IgD-negative memory B cell (primary cell): ENCODE measurements at regions not wholly inside any gene's neighbourhood (a gene's known extent, or its start where the extent isn't known, plus 50 kb on each side); places are given as distances from the start of the nearest gene placed in this dataset.
A peak's percentile ranks its signal among the peaks of the same experiment; 100 is the strongest.

Experiments used
- H3K27ac Mint-ChIP-seq, 3 donors: one replicate each; pipeline ENCODE4 v1.8.0; 2020 to 2022; ENCODE audit warnings: mild to moderate bottlenecking in 3 of 3, mixed read lengths in 3 of 3, moderate library complexity in 1 of 3
- H3K27me3 Mint-ChIP-seq: one replicate; pipeline ENCODE4 v1.8.0; 2021; ENCODE audit warnings: mixed read lengths
- H3K36me3 Mint-ChIP-seq: one replicate; pipeline ENCODE4 v1.8.0; 2020; ENCODE audit warnings: mild to moderate bottlenecking, mixed read lengths
- H3K4me1 Mint-ChIP-seq, 3 donors: one replicate each; pipeline ENCODE4 v1.8.0; 2020 to 2022; ENCODE audit warnings: mixed read lengths in 3 of 3, mild to moderate bottlenecking in 1 of 3
- H3K4me3 Mint-ChIP-seq, 4 donors: one replicate each; pipeline ENCODE4 v1.8.0; 2020 to 2022; ENCODE audit warnings: mild to moderate bottlenecking in 4 of 4, mixed read lengths in 4 of 4, moderate library complexity in 3 of 4
- H3K9me3 Mint-ChIP-seq, 3 donors: one replicate each; pipeline ENCODE4 v1.8.0; 2020 to 2021; ENCODE audit warnings: mixed read lengths in 3 of 3, mild to moderate bottlenecking in 1 of 3

DNA sequence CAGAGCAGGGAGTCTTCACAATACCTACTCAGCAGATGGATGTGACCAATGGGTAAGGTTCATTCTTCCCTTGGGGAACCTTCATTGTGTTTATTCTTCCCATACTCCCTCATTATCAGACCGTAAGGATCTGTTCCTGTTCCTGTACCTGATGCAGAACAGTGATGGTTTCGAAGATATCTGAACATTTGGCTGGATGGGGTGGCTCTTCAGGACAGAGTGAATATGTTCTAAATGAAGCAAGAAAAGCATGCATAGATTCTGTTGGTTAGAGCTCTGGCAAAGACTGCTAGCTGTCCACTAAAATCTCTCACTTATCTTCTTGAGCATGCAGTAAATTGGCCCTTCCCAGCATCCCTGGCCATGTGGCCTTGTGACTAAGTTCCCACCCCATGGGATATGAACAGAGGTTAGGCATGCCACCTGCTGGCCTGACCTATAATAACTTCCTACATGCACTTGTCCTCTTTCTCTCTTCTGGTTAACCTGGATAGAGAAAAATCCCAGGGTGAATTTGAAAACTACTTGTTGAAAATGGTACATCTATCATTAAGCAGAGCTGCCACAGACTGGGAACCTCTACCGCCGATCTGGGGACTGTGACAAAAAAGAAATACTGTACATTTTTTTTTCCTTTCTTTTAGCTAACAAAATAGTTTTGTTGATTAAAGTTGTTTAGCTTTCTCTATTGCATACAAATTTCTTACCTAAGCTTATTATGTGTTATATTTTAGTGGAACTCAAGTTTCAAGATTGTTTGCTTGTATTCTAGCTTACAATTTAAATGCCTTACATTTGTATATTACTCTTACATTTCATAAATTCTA is 60.0 kb upstream of the BANK1 start:
- Mint-ChIP-seq H3K36me3 (peaks cover 2% of the 10 kb centered on the region), H3K4me1 (peaks cover 17 to 28% (median 18%) of the 10 kb centered on the region in 3 donors), H3K27me3 (no peaks in the 10 kb centered on the region), H3K9me3 (no peaks in the 10 kb centered on the region), H3K4me3 (no peak overlapping the region), H3K27ac (peak overlapping the region in 1 of 3 donors; percentile 68)

DNA sequence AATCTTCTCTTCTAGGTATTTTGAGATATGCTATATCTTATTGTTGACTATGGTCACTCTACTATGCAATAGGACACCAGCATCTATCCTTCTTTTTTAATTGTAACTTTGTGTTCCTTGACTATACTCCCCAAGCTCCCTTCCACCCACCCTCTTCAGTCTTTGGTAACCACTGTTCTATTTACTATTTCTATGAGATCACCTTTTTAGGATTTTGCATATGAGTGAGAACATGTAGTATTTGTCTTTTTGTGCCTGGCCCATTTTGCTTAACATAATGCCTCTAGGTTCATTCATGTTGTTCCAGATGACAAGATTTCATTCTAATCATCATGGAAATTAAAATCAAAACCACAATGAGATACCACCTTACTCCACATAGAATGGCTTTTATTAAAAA is 63.3 kb upstream of the BANK1 start:
- H3K4me3 Mint-ChIP-seq = no peak overlapping the region
- no peak overlapping the region for H3K27ac Mint-ChIP-seq
- no peaks in the 10 kb centered on the region for H3K9me3 Mint-ChIP-seq
- H3K4me1 Mint-ChIP-seq = peaks cover 21 to 33% (median 24%) of the 10 kb centered on the region in 3 donors
- H3K27me3 Mint-ChIP-seq = no peaks in the 10 kb centered on the region
- peaks cover 2% of the 10 kb centered on the region for H3K36me3 Mint-ChIP-seq

DNA sequence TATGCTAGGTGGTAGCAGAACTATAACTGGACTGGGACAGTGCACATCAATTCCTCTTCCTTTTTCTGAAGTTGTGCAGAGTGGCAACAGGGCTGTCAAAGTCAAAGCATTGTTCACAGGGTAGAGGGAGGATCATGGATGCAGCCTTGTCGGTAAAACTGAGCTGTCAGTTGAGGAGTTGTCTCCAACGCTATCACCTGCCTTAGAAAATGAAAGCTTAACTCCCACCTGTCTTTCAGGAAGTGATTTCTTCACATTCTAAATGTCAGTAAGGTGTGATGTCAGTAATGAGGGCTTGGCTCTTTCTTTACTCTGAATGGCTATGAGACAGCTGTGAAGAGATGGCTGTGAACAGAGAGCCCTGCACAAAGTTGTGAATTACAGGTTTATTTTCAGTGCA is 66.4 kb upstream of the BANK1 start:
- Mint-ChIP-seq H3K36me3 (peaks cover 4% of the 10 kb centered on the region), H3K9me3 (peaks cover 0 to 3% (median 0%) of the 10 kb centered on the region in 3 donors), H3K27ac (peak overlapping the region in 1 of 3 donors; percentile 86), H3K27me3 (no peaks in the 10 kb centered on the region), H3K4me1 (peaks cover 22% of the 10 kb centered on the region in 3 donors), H3K4me3 (peak overlapping the region in 3 of 4 donors; percentile 51 to 86 (median 72))

DNA sequence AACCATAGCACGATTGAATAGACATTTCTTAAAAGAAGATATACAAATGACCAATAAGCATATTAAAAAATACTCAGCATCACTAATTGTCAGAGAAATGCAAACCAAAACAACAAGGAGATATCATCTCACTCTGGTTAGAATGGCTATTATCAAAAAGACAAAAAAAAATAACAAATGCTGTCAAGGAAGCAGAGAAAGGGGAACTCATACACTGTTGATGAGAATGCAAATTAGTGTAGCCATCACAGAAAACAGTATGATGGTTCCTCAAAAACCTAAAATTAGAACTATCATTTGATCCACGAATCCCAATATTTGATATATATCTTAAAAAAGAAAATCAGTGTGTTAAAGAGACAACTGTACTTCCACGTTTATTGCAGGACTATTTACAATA is 71.7 kb upstream of the BANK1 start:
- Mint-ChIP-seq H3K27me3 (no peaks in the 10 kb centered on the region), H3K36me3 (peaks cover 2% of the 10 kb centered on the region), H3K4me3 (peak overlapping the region in 1 of 4 donors; percentile 68), H3K4me1 (peaks cover 11 to 23% (median 15%) of the 10 kb centered on the region in 3 donors), H3K9me3 (peaks cover 7 to 30% (median 17%) of the 10 kb centered on the region in 3 donors), H3K27ac (peak overlapping the region in 2 of 3 donors; percentile 16 to 50)

DNA sequence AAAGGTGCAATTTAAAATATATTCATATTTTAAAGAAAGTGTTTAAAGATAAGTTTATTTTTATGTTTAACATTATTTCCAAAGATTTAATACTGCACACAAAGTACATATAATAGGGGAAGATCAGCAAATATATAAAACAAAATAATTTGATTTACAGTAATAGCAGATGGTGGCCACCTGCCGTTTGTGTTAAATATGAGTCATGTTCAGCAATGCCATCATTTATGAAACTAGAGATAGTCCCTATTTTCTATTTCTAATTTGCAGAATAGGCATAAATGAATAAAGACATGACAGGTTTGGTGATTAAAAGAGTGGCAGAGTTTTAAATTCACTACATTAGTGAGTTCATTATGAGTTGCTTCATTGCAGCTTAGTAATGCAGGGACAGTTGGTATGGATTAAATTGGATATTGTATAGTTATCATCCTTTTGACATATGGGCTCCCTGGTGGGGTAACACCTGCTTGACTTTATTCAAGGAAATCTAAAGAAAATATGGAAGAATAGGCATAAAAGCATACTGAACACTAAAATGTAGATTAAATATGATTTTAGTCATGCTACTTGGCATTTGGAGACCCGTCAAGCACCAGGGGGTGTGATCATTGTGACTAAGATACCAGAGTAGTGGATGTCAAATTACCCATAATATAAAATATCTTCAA is 78.8 kb upstream of the BANK1 start:
- no peak overlapping the region for H3K4me3 Mint-ChIP-seq
- H3K27ac Mint-ChIP-seq = no peak overlapping the region
- H3K9me3 Mint-ChIP-seq = peaks cover 4 to 6% (median 6%) of the 10 kb centered on the region in 3 donors
- no peaks in the 10 kb centered on the region for H3K36me3 Mint-ChIP-seq
- H3K27me3 Mint-ChIP-seq = no peaks in the 10 kb centered on the region
- peaks cover 3 to 4% (median 3%) of the 10 kb centered on the region in 3 donors for H3K4me1 Mint-ChIP-seq

DNA sequence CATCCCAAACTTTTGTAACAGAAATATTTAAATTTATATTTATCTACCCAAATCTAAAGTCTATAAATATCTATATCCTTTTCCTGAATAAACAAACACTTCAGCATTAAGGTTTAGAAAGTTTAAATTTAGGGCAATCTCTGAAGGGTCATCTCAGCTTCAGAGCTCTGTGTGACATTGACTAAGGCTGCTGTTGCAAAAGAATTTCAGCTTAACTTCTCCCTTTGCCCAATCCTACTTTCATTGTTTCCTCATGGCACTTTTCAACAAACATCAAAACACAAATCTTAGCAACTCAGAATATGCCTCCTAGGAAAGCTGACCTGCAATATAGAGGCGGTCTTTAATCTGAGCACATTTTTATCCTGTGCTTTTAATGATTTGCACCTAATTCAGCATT is 79.7 kb upstream of the BANK1 start:
- no peaks in the 10 kb centered on the region for H3K36me3 Mint-ChIP-seq
- H3K27me3 Mint-ChIP-seq = no peaks in the 10 kb centered on the region
- H3K27ac Mint-ChIP-seq = no peak overlapping the region
- H3K4me3 Mint-ChIP-seq = no peak overlapping the region
- peaks cover under 1 to 3% (median 1%) of the 10 kb centered on the region in 3 donors for H3K4me1 Mint-ChIP-seq
- peaks cover 5 to 9% (median 6%) of the 10 kb centered on the region in 3 donors for H3K9me3 Mint-ChIP-seq

DNA sequence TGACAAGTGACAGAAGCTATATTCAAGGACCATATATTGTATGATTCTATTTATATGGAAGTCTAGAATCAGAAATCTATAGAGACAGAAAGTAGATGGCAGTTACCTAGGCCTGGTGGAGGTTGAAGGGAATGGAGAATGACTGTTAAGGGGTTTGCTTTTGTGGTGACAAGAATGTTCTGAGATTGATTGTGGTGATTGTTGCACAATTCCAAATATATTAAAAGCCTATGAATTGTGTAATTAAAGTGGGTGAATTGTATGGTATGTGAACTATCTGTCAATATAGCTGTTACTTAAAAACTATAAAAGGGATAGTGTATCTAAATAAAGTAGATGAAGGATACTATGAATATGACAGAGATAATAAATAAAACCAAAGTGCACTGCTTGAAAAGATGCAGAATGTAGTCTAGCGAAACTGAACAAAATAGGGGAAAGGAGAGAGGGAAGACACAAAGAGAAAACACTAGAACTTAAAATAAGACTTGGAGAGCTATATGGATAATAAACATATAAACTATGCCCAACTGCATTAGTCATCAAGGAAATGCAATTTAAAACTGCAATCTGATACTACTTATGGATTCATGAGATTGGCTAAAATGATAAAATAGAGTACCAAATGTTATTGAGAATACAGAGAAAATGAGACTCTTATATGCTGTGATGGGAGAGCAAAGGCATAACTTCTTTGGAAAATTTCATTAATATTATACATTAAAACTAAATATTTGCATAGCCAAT is 82.1 kb upstream of the BANK1 start:
- Mint-ChIP-seq H3K9me3 (peaks cover 3 to 9% (median 4%) of the 10 kb centered on the region in 3 donors), H3K4me1 (peaks cover 1 to 3% (median 1%) of the 10 kb centered on the region in 3 donors), H3K4me3 (no peak overlapping the region), H3K27me3 (no peaks in the 10 kb centered on the region), H3K36me3 (no peaks in the 10 kb centered on the region), H3K27ac (no peak overlapping the region)

DNA sequence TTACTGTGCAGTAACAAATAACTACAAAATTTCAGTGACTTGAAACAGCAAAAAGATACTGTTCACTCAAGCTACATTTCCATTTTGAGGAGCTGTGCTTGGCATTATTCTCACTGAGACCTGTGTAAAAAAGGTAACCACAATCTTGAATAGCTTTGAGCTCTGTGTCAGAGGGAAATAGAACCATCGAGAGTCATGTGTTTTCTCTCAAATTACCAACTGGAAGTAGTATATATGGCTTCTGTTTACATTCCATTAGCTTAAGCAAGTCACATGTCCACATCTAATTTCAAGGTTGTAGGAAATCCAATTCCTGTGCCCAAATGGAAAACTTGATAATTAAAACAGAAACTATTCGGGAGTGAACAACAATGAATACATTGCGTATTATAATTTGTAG is 82.9 kb upstream of the BANK1 start:
- H3K27me3 Mint-ChIP-seq = no peaks in the 10 kb centered on the region
- H3K4me1 Mint-ChIP-seq = peaks cover 1 to 6% (median 4%) of the 10 kb centered on the region in 3 donors
- H3K9me3 Mint-ChIP-seq = peaks cover 3 to 9% (median 4%) of the 10 kb centered on the region in 3 donors
- H3K27ac Mint-ChIP-seq = no peak overlapping the region
- H3K36me3 Mint-ChIP-seq = peaks cover 3% of the 10 kb centered on the region
- H3K4me3 Mint-ChIP-seq = no peak overlapping the region

DNA sequence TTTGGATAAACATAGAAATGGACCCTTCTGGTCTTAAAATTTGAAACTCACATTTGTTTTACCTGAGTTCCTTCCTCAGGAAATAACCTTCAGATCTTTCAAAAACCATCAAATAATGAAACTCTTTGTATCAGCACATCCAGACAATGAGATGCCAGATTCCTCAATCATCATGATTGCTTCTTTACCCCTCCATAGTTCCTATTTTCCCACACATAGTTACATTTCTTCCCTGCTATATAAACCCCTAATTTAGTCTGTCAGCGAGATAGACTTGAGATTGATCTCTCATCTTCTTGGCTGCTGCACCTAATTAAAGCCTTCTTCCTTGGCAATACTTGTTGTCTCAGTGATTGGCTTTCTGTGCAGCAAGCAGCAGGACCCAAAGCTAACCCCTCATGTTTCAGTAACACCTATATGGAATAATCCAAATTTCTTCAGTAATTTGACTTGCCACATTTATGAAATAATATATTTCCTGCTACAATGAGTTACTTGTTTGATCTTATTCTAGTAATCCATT is 83.9 kb upstream of the BANK1 start:
- Mint-ChIP-seq H3K36me3 (peaks cover 3% of the 10 kb centered on the region), H3K9me3 (peaks cover 3 to 9% (median 4%) of the 10 kb centered on the region in 3 donors), H3K27ac (no peak overlapping the region), H3K4me3 (no peak overlapping the region), H3K4me1 (peaks cover 1 to 6% (median 6%) of the 10 kb centered on the region in 3 donors), H3K27me3 (no peaks in the 10 kb centered on the region)

DNA sequence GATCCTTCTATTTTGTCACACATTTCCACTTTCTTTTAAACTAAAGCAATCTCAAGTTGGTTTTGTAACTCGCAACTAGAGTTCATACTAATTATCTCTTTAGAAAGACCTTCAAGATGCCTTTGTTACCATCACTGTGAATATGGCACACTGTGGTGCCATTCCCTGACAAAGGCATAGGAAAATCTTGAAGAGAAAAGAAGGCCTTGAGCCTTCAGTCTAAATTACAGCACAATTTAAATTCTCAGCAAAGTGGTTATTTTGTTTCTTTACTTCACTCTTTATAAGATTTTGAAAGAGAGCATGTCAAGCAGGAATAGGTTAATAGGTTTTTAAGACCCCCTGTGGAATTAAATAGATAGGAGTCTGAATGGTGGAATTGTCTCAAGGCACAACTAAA is 89.0 kb upstream of the BANK1 start:
- H3K9me3 Mint-ChIP-seq = peaks cover 1 to 7% (median 2%) of the 10 kb centered on the region in 3 donors
- no peak overlapping the region for H3K4me3 Mint-ChIP-seq
- H3K4me1 Mint-ChIP-seq = peaks cover 20 to 28% (median 27%) of the 10 kb centered on the region in 3 donors
- H3K27me3 Mint-ChIP-seq = peaks cover 2% of the 10 kb centered on the region
- no peak overlapping the region for H3K27ac Mint-ChIP-seq
- peaks cover 3% of the 10 kb centered on the region for H3K36me3 Mint-ChIP-seq

DNA sequence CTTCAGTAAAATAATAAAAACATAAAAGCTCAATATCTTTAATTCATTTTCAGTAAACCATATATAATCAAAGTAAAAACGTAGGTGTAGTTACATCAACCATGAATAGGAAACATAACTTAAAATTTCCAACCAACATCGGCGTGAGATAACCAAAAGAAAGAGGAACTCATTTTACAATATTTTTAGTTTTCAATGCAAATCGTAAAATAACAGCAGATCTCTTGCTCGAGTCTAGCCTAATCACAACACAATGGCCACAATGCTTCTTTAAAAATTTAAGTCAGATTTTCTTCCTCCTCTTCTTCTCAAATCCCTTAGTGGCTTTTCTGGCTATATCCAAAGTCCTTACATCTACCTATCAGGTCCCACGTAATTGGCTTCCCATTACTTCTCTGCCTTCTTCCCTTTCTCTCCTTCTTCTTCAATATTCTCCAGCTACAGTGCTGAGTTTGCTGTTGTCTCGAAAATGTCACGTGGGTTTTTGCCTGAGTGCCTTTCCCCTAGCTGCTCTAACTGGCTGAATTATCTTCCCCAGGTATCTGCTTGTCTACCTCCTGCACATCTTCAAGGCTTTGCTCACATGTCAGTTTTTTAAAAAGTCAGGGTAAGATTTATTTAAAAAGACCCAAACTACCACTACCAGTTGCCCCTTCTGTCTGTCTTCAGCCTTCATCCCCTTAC is 90.9 kb upstream of the BANK1 start:
- Mint-ChIP-seq H3K36me3 (peaks cover 3% of the 10 kb centered on the region), H3K4me3 (peak overlapping the region; percentile 69 to 93 (median 77)), H3K4me1 (peaks cover 33 to 44% (median 40%) of the 10 kb centered on the region in 3 donors), H3K27me3 (peaks cover 2% of the 10 kb centered on the region), H3K9me3 (no peaks in the 10 kb centered on the region), H3K27ac (peak overlapping the region; percentile 45 to 97 (median 81))

DNA sequence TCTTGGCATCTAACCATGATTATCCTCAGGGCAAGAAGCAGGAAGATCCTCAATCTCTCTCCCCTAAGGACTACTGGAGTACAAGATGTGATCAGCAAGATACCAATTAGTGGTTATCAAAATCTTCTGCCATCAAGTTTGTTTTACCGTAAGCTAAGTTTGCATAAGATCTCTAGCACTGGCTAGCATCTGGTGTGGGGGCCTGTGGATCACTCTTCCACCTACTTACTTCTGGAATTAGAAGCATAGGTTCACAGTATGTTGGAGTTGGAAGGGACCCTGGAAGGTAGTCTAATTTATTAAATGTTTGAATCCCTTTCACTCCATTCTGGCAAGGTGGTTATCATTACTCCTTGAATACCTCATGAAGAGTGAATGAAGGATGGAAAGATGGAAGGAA is 93.3 kb upstream of the BANK1 start:
- Mint-ChIP-seq H3K27ac (peak overlapping the region in 2 of 3 donors; percentile 60 to 84), H3K36me3 (no peaks in the 10 kb centered on the region), H3K4me1 (peaks cover 42 to 59% (median 43%) of the 10 kb centered on the region in 3 donors), H3K9me3 (no peaks in the 10 kb centered on the region), H3K27me3 (peaks cover 2% of the 10 kb centered on the region), H3K4me3 (peak overlapping the region in 2 of 4 donors; percentile 18 to 78)

DNA sequence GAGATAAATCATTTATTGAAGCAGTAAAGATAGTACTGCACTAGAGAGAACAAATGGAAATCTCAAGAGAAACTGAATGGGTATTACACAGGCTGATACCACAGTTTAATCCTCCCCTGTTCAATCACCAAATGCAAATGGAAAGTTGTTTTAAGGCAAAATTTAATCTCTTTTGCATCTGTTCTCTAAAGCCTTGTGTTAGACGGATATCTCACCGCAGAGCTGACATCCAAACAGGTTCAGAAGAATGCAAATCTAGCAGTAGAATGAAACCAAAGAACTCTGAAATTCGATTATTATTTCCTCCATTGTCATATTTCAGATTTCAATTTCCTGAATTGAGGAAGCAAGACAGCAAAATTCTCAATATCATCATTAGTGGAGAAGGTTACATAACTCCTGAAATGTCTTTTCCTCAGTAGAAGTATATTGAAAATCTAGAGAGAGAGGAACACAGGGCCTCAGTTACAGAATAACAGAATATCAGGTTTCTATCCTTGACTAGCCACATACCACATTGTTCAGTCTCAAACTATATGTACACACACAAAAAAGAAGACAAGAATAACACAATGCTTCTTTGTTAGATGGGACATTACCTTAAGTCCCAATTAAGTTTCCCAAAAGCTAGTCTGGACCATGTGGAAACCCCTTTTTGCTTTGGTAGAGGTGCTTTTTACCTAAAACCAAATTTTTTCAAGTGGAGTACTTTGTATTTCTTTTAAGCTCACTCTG is 94.1 kb upstream of the BANK1 start:
- Mint-ChIP-seq H3K27me3 (peaks cover 2% of the 10 kb centered on the region), H3K4me1 (peaks cover 43 to 67% (median 45%) of the 10 kb centered on the region in 3 donors), H3K9me3 (no peaks in the 10 kb centered on the region), H3K36me3 (no peaks in the 10 kb centered on the region), H3K4me3 (peak overlapping the region; percentile 18 to 78 (median 50)), H3K27ac (peak overlapping the region in 2 of 3 donors; percentile 60 to 84)
